Type B pancreatic cell (in vitro differentiated cells): ENCODE measurements at regions not wholly inside any gene's neighbourhood (a gene's known extent, or its start where the extent isn't known, plus 50 kb on each side); places are given as distances from the start of the nearest gene placed in this dataset.

Experiments used
- DNase-seq: peaks from one replicate; pipeline ENCODE4 v3.0.0; 2021; ENCODE audit warnings: mixed read lengths; ENCODE audit not compliant: unreplicated experiment; ENCODE audit errors: extremely low spot score
- H3K27ac Mint-ChIP-seq: 2 replicates; pipeline ENCODE4 v1.8.0; 2021; ENCODE audit warnings: mild to moderate bottlenecking, mixed read lengths
- H3K27me3 Mint-ChIP-seq: 2 replicates; pipeline ENCODE4 v1.8.0; 2021; ENCODE audit warnings: mixed read lengths
- H3K36me3 Mint-ChIP-seq: 2 replicates; pipeline ENCODE4 v1.8.0; 2021; ENCODE audit warnings: mixed read lengths
- H3K4me1 Mint-ChIP-seq: one replicate; pipeline ENCODE4 v1.8.0; 2021; ENCODE audit warnings: mixed read lengths; ENCODE audit not compliant: unreplicated experiment
- H3K4me3 Mint-ChIP-seq: 2 replicates; pipeline ENCODE4 v1.8.0; 2021; ENCODE audit warnings: mild to moderate bottlenecking, mixed read lengths
- H3K9me3 Mint-ChIP-seq: 2 replicates; pipeline ENCODE4 v1.8.0; 2021; ENCODE audit warnings: mixed read lengths
- CTCF ChIP-seq: fragments of 200-600 bp; sonication (generic); conservative IDR thresholded peaks from 2 replicates; pipeline ENCODE4 v1.5.0; 2021; ENCODE audit warnings: antibody characterized with exemption, mild to moderate bottlenecking

GRCh38 chr9:16951502-16951901 is 81.0 kb upstream of the BNC2 start:
- Mint-ChIP-seq H3K9me3 (no peaks in the 10 kb centered on the region), H3K27ac (no peak overlapping the region), H3K27me3 (no peaks in the 10 kb centered on the region), H3K4me1 (no peaks in the 10 kb centered on the region), H3K36me3 (no peaks in the 10 kb centered on the region), H3K4me3 (no peak overlapping the region)
- no peak for DNase-seq
- no peak for TF ChIP-seq CTCF

- DNase-seq = no peak
- TF ChIP-seq CTCF = no peak
- Mint-ChIP-seq H3K4me1 (no peaks in the 10 kb centered on the region), H3K4me3 (no peak overlapping the region), H3K36me3 (no peaks in the 10 kb centered on the region), H3K27ac (no peak overlapping the region), H3K27me3 (no peaks in the 10 kb centered on the region), H3K9me3 (no peaks in the 10 kb centered on the region)
These were observed 79.6 kb upstream of the BNC2 start for GRCh38 chr9:16950051-16950450.

GRCh38 chr9:16930578-16930977 is 60.1 kb upstream of the BNC2 start:
- H3K27ac Mint-ChIP-seq = no peak overlapping the region
- H3K4me3 Mint-ChIP-seq = no peak overlapping the region
- peaks cover 3% of the 10 kb centered on the region for H3K36me3 Mint-ChIP-seq
- peaks cover 6% of the 10 kb centered on the region for H3K9me3 Mint-ChIP-seq
- no peak for TF ChIP-seq CTCF
- DNase-seq = no peak
- H3K4me1 Mint-ChIP-seq = no peaks in the 10 kb centered on the region
- no peaks in the 10 kb centered on the region for H3K27me3 Mint-ChIP-seq

GRCh38 chr9:16928179-16928945 is 57.9 kb upstream of the BNC2 start:
- H3K27ac Mint-ChIP-seq = no peak overlapping the region
- no peaks in the 10 kb centered on the region for H3K36me3 Mint-ChIP-seq
- no peak for DNase-seq
- no peak overlapping the region for H3K4me3 Mint-ChIP-seq
- H3K27me3 Mint-ChIP-seq = no peaks in the 10 kb centered on the region
- no peaks in the 10 kb centered on the region for H3K4me1 Mint-ChIP-seq
- no peak for TF ChIP-seq CTCF
- no peaks in the 10 kb centered on the region for H3K9me3 Mint-ChIP-seq

- no peak overlapping the region for H3K4me3 Mint-ChIP-seq
- H3K4me1 Mint-ChIP-seq = no peaks in the 10 kb centered on the region
- H3K27me3 Mint-ChIP-seq = no peaks in the 10 kb centered on the region
- no peak for DNase-seq
- no peaks in the 10 kb centered on the region for H3K36me3 Mint-ChIP-seq
- H3K9me3 Mint-ChIP-seq = no peaks in the 10 kb centered on the region
- no peak overlapping the region for H3K27ac Mint-ChIP-seq
- TF ChIP-seq CTCF = no peak
These were observed 55.0 kb upstream of the BNC2 start for GRCh38 chr9:16925426-16925825.
